ENCODE measurements at regions not wholly inside any gene's neighbourhood (a gene's known extent, or its start where the extent isn't known, plus 50 kb on each side); places are given as distances from the start of the nearest gene placed in this dataset.
"Not testable (repeated sequence)": the region's sequence is repeated elsewhere in the genome, so short reads cannot be mapped to it uniquely, and the experiment has no call there.

DNA sequence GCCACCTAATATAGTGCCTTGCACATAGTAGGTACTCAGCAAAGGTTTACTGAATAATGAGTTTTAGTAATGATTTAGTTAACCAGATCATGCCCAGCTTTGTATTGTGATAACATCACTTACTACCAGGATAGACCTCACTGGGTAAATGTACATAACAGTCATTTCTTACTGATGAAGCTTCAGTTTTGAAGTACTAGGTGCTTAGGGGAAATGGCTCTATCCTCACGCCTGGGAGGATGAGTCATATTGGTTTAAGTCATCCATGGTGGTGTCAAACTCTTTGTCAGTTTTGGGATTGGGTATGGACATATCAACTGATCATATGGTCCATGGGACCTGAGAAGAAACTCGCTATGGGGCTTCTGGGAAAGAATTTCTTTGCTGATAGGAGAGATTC is 90.6 kb upstream of the USP24 start:
- no peak for DNase-seq (ENCODE audit: low spot score)

DNA sequence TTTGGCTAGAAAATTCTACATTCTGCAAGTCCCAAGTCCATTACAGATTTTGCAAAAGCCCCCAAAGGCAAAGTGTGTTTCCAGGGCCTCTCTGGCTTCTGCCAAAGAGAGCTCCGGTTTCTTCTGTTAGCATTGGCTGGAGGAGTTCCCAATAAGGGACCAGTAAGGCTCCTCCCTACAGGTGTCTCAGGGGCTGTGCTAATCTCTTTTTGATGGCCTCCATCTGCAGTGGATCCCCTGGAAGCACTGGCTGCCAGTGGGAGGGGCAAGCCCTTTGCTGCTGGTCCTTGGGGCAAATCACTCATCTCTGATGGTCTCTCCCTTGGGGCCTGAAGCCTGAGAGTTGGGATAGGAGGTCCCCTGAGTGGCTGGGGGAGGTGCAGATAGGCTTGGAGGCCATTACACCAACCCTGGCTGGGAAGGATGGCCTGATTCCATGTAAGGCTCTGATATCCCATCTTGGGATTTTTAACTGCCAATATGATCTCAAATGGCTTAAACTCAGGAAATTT is 89.1 kb upstream of the USP24 start:
- no peak for DNase-seq (ENCODE audit: low spot score)

DNA sequence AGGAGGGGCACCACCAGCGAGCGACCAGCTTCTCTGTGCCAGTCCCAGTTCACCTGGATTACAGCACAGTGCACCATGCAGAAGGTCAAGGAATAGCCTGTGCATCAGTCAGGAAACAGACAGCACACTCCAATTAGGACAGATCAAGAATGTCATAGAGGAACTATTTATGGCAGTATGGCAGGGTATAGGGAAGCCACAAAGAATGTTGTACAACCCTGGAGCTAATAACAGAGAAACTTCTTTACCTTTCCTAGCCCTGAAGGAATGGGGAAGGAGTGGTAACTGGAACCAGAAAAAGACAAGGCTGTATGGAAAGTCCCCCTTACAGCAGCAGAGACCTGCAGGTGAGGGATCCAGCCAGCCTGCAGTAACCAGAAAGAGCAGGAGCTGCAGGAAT is 87.8 kb upstream of the USP24 start:
- DNase-seq (ENCODE audit: low spot score), result no peak

DNA sequence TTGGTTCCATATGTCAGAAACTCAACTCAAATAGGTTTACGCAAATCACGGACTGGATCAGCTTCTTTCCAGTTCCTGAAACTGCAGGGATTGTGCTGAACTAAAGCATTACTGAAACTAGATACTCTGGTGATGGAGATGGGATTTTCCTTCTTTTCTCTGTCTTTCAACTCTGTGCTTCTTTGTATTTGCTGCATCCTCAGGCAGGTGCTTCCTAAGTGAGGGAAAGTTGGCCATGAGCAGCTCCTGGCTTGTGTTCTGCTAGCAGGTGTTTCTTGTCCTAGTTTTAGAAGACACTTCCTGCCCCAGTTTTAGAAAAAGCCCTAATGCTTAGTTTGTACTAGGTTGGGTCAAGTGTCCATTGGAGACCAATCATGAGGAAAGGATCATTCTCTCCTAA is 86.7 kb upstream of the USP24 start:
- DNase-seq (ENCODE audit: low spot score), result no peak

DNA sequence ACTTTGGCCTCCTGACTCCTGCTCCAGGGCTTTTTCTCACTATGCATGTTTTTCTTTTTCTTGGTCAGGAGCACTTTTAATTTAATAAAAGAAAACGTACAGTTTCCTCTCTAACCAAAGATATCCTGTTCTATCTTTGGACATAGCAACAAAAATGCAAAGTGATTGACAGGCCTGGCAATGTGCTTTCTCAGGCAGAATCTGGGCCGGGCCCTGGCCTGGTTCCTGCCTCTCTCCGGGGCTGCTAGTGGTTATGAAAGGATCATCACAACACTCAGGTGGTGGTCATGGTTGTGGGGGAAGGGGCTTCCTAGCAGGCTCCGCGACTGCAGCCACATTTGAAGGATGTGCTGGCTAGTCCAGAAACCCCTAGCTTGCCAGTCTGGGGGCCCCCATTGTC is 85.8 kb upstream of the USP24 start:
- DNase-seq (ENCODE audit: low spot score), result no peak

DNA sequence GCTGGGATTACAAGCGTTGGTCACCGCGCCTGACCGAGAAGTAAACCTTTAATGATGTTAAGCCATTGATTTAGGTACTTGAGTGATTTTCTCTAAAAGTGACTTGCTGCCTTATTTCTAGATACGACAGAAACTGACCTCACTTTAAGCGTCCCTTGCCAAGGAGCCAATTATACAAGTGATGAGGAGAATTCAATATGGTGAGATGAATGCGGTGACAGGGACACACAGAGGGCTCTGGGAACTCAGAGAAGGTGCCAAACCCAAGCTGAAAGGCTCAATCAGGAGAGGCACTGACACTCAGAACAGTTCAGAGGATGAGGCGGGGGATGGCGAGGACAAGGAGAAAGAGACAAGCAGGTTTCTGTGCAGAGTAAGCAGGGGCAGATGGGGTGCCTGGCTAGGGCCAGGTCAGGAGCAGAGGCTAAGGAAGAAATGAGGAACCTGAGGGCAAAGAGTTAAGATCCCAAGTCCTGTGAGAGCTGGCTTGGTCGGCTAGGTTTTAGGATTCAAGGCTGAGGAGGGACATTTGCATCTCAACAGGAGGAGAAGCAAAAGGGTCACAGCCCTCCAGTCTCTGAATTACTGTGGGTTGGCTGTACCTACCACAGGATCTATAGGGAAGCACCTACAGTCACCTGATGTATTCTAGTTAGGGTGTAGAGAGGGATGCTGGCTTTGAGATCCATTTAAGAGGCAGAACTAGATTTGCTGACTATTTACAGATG is 83.2 kb upstream of the USP24 start:
- DNase-seq (ENCODE audit: low spot score), result no peak

DNA sequence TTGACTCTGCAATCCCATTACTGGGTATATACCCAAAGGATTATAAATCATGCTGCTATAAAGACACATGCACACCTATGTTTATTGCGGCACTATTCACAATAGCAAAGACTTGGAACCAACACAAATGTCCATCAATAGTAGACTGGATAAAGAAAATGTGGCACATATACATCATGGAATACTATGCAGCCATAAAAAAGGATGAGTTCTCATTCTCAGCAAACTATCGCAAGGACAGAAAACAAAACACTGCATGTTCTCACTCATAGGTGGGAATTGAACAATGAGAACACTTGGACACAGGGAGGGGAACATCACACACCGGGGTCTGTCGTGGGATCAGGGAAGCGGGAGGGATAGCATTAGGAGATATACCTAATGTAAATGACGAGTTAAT is 81.1 kb upstream of the USP24 start:
- DNase-seq (ENCODE audit: low spot score), result not testable (repeated sequence)

DNA sequence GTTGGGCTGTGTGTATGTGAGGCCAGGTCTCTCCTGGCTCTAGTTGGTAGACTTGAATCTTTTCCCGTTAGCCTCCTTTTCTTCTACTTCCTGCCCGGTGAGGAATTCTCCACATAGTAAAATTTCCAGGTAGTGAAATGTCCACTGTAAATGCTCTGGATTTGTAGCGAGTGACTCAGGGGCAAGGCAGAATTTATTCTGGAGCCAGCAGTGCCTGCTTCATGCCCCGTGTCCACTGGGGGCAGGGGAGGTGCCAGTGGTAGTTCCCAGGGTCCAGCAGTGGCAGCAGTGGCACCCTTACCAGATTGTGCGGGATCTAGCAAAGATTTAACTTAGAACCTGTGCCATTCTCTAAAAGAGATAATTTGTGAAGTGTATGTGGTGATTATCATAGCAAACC is 74.5 kb upstream of the USP24 start:
- no peak for DNase-seq (ENCODE audit: low spot score)

DNA sequence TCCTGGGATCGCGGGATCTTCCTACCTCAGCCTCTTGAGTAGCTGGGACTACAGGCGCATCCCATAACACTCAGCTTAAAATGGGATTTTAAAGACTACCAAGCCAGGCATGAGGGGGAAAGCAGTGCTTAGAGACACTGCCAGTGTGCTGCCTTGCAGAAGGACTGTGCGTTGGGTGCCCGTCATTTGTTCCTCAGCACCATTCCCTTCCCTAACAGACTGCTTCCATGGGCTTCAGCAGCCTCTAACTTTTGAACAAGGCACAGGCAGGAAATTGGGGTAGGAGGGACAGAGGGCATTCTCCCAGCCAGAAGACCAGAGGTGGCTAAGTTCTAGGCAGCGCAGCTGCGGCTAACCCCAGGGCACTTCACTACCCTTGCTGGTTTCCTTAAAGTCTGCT is 73.9 kb upstream of the USP24 start:
- no peak for DNase-seq (ENCODE audit: low spot score)

DNA sequence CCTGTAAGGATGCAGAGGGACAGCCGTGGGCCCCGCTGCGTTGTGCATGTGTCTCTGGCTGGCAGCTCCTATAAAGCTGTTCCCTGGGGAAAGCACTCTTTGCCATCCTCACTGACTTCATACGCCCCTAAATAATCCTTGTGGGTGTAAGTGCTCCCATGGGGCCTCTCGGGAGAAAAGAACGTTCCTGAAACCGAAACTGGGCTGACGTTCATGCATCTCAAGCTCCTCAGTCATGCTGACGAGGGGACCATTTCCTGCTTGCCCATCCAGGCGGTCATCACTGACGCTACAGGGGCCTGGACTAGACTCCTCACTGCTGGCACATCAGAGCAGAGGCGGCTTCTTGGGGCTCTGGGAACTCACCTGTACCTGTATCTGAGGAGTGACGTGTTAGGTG is 73.1 kb upstream of the USP24 start:
- no peak for DNase-seq (ENCODE audit: low spot score)

DNA sequence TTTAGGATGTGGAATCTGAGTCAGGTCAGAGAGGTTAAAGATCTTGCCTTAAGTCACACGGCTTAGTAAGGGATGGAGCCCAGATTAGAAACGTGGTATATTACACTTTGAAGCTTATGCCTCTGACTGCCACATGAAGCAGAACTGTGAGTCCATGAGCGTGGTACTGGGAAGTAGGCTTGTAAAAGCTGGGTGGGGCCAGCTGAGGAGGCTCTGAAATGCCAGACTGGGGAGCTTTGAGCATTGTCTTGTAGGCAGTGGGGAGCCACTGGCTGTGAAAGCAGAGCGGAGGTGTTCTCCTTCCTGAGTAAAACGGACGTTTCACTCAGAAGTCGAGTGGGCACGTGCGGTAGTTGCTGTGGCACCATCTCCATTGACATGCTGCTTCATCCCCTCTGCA is 72.6 kb upstream of the USP24 start:
- no peak for DNase-seq (ENCODE audit: low spot score)

DNA sequence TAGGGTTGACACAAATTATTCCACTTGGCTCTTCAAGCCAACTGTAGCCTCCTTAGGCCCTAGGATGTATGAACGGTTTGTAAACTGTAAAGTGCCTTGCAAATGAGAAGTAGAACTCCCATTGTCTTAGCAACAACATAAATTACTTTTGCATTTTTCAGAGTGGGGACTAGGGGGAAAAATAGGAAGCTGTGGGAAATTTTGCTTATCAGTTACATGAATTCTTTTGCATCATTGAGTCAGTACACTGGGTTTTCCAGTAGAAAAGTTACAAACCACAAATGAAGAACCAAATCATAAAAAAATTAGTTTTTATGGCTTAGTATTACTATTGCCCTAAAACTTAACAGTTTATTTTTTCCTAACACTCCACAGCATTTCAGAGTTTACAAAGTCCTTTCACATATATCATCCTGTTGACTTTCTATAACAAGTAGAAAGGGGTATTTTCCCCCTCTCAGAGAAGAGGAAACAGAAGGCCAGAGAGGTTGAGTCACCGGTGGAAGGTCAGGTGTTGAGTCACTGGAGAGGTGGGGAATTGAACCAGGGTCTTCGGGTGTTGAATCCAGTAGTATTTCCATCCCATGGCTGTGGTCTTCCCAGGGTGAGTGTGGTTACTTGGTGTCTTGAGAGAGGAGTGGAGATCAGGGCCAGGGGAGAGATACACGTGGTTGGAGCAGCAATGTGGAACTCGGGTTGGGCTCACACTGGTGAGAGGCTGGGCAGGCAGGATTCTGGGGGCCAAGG is 71.9 kb upstream of the USP24 start:
- DNase-seq (ENCODE audit: low spot score), result no peak

DNA sequence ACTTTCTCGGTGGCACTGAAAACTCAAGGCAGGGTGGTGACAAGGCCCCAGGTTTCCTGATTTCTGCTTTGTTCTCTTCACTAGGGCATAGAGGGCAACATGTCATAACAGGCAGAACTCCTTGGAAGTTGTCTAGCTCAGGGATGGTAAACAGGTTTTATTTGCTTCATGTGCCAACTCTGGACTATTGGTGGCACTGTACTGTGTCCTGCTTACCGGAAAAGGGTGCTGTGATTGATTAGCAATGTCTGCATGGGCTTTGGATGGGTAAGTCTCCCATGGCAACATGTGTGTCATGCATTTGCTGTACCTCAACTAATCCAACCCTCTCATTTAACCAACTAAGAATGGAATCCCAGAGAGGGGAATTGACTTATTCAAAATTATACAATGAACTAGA is 70.7 kb upstream of the USP24 start:
- DNase-seq (ENCODE audit: low spot score), result no peak

DNA sequence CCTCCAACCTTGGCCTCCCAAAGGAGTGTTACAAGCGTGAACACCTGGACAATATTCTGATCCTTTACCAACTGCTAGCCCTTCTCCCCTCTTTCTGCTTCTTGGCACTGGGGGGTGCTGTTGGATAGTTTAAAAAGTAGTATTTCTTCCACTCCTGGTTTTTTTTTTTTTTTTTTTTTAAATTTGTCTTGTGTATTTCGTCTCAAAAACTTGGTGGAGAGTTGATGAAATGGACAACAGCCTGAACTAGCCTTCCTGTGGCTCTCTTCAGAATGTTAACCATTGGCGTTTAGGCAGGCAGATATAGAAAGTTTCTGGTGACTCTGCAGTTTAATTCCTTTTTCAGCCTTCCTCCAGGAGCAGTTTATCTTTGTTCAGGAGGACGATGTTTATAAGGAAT is 69.7 kb upstream of the USP24 start:
- DNase-seq (ENCODE audit: low spot score), result peak; percentile 57

DNA sequence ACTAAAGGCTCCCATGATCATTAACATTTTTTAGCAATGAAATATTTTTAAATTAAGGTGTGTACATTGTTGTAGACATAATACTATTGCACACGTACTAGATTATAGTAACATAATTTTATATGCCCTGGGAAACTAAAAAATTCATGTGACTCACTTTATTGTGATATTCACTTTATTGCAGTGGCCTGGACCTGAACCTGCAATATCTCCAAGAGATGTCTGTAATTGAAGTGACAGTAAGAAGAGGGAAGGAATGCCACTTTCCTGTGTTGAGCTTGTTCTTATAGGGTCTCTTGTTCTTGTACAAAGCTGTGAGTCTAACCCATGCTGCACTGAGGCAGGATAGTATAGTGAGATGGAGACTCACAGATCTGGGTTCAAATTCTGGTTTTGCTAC is 66.9 kb upstream of the USP24 start:
- DNase-seq (ENCODE audit: low spot score), result no peak

DNA sequence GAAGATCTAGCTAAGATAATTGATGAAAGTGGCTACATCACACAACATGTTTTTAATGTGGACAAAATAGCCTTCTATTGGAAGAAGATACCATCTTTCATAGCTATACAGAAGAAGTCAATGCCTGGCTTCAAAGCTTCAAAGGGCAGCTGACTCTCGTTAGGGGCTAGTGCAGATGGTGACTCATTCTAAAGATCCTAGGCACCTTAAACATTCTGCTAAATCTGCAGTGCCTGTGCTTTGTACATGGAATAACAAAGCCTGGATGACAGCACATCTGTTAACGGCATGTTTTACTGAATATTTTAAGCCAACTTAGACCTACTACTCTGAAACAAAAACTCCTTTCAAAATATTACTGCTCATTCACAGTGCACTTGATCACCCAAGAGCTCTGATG is 65.6 kb upstream of the USP24 start:
- DNase-seq (ENCODE audit: low spot score), result no peak

DNA sequence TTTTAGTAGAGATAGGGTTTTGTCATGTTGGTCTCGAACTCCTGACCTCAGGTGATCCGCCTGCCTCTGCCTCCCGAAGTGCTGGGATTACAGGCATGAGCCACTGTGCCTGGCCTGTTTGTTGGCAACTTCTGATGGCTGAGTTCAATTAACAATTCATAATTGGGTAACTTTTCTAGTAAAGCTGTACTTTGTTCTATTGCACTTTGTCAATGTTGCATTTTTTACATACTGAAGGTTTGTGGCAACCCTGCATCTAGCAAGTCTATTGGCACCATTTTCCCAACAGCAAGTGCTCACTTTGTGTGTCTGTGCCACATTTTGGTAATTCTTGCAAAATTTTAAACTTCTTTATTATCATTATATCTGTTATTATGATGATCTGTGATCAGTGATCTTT is 64.5 kb upstream of the USP24 start:
- DNase-seq (ENCODE audit: low spot score), result no peak

DNA sequence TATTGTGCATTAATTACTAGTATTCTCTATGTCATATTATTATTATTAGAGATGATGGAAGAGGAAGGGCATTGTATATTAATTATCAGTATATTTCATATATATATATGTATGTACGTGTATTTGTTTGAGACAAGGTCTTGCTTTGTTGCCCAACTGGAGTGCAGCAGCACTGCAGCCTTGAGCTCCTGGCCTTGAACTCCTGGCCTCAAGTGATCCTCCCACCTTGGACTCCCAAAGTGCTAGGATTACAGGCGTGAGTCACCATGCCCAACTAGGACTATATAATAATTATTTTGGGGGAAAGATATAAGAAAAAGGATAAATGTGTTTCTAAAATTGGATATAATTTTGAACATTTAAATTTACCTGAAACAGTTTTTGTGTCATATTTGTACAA is 63.2 kb upstream of the USP24 start:
- no peak for DNase-seq (ENCODE audit: low spot score)

DNA sequence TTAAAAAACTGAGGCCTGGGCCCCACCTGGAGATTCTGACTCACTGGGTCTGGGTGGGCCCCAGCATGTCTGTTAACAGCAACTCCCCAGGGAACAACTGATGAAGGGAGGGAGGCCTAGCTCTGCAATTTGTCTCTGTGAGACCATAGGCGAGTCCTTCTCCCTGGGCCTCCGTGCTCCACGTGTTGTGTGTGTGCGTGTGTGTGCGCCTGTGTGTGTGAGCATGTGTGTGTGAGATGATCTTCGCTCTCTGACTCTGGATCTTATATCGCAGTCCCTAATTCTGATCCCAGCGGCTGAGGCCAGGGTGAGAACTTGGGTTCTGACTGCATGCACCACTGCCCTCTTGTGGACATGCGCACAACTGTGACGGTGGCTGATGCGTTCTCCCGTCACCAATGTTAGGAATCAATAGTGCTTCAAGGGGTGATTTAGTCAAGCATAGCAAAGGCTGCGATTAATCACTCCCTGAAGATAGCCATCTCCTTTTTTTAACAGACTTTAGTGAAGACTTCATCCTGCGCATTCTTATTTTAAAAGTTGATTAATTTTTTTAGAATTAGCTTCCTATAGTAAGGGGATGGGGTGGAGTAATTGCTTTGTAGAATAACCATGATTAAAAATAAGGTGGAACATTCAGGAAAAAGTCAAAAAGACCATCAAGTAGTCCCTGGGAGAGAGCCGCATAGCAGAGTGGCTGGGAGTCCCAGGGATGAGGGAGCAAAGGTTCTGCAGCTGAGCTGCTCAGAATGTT is 62.4 kb upstream of the USP24 start:
- DNase-seq (ENCODE audit: low spot score), result peak; percentile 76

DNA sequence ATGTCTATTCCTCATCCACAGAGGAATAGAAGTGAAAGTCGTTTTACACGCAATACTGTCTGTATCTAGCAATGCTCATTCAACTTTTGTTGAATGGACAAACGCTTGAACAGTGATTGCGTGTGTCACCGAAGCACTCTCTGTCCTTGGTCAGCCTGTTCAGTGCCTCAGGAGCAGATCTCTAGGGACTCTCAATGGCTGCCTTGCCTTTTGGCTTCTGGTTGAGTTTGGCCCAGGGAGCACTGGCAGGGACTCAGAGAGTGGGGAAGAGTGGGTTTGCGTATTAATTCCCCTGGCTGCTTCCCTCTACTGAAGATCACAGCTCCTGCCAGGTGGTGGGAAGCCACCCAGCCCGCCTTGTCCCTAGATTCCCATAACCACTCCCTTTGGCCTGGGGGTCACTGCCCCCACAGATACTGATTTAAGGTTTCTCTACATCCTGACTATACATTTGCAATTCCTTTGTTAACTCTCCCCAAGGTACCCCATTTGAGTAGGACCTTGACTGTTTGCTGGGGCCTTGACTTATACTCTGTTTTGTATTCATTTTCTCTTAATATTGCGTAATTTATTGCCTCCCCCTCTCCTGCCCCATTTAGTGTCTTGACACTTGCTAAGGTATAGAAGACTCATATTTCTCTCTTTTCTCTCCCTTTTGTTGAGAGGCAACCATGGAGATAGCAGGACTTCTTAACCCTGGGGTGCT is 61.7 kb upstream of the USP24 start:
- DNase-seq (ENCODE audit: low spot score), result no peak

DNA sequence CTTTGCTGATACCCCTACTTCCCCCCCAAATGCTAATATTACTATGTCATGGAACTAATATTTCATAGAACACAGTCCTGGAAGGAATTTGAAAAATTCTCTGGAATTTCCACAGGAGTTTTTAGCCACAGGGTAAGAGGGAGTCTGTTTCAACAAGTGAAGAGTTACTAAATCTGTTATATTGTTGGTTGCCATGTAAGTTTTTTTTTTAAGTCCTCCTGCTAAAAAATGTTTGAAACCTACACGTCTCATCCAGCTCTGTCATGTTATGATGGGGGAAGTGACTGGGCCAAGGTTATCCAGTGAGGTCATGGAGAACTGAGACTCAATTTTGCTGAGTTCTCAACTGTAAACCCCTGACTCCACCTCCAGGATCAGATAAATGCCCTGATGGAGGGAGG is 60.8 kb upstream of the USP24 start:
- peak; percentile 46 for DNase-seq (ENCODE audit: low spot score)

DNA sequence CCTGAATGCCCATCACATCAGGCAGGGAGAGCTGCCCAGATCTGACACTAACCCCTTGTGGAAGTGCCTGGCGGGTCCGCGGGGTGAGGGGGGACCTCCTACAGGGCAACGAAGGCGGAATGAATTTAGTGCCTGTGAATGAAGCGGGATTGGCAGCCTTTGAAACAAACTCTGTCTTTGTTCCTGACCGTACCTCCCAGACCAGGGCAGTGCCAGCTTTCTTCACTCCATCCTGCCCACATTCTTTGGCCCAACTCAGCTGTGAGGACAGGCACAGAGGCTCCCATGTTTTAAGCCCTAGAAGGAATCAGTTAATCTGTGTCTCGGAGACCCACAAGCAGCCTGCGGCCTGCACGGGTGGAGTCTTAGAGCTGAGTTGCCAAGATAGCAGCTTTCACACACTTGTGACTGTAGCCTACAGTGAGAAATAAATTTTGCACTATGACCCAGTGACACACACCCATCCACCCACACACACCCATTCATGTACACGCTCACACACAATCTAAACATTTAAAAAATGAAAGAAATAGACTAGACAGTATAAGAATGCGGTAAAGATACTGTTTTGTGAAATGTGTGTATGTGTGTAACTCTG is 60.1 kb upstream of the USP24 start:
- no peak for DNase-seq (ENCODE audit: low spot score)

Measured in AG08395 (cell line).